Upper lobe of left lung (tissue), 6 donors: ENCODE measurements at regions not wholly inside any gene's neighbourhood (a gene's known extent, or its start where the extent isn't known, plus 50 kb on each side); places are given as distances from the start of the nearest gene placed in this dataset.

ENCODE experiments used
- ATAC-seq, 2 donors: fragments of 200-7000 bp; cut with Tn5 transposase; one replicate each; pipeline ENCODE4 v1.9.1; 2022; ENCODE audit warnings: mild to moderate bottlenecking in 2 of 2, moderate library complexity in 2 of 2; ENCODE audit not compliant: low FRiP score in 2 of 2
- DNase-seq, 2 donors: peaks; one replicate each; pipeline ENCODE4 v3.0.0-alpha.2; 2019 to 2020
- H3K27ac ChIP-seq, 4 donors: fragments of 200-600 bp; sonication (generic); one replicate each; pipeline ENCODE4 v1.5.1; 2016 to 2019
- H3K27me3 ChIP-seq, 4 donors: fragments of 200-600 bp; sonication (generic); one replicate each; pipeline ENCODE4 v1.5.1; 2017 to 2019
- H3K36me3 ChIP-seq, 4 donors: fragments of 200-600 bp; sonication (generic); one replicate each; pipeline ENCODE4 v1.5.1; 2016 to 2019
- H3K4me1 ChIP-seq, 4 donors: fragments of 200-600 bp; sonication (generic); one replicate each; pipeline ENCODE4 v1.5.1; 2018 to 2019
- H3K4me3 ChIP-seq, 4 donors: fragments of 200-600 bp; sonication (generic); one replicate each; pipeline ENCODE4 v1.5.1; 2017 to 2019; ENCODE audit warnings: mild to moderate bottlenecking in 2 of 4, moderate library complexity in 1 of 4
- H3K9me3 ChIP-seq, 4 donors: fragments of 200-600 bp; sonication (generic); one replicate each; pipeline ENCODE4 v1.5.1; 2018 to 2019
- CTCF ChIP-seq, 6 experiments: fragments of 450-650 bp in 4 of 6; fragments of 200-600 bp in 2 of 6; sonication (generic) in 2 of 6; IDR thresholded peaks; one replicate each; pipeline ENCODE4 v1.5.1; 2016 to 2019; ENCODE audit warnings: antibody characterized with exemption in 6 of 6
- EP300 ChIP-seq, 4 donors: sonication (generic); formaldehyde crosslinking; IDR thresholded peaks; one replicate each; pipeline ENCODE4 v1.5.1; 2017; ENCODE audit warnings: antibody characterized with exemption in 4 of 4, control low read depth in 2 of 4
- POLR2A ChIP-seq, 4 donors: fragments of 450-650 bp; IDR thresholded peaks; one replicate each; pipeline ENCODE4 v1.5.1; 2016 to 2017; ENCODE audit warnings: antibody characterized with exemption in 4 of 4, mild to moderate bottlenecking in 2 of 4
- POLR2AphosphoS5 ChIP-seq, 2 donors: sonication (generic); formaldehyde crosslinking; IDR thresholded peaks; one replicate each; pipeline ENCODE4 v1.5.1; 2017; ENCODE audit warnings: antibody characterized with exemption in 2 of 2
- WGBS, 2 donors: methylation state at CpG; one replicate each; pipeline ENCODE4 v1.1.5; 2017 to 2018; 5-methylcytosine and 5-hydroxymethylcytosine counted together
- donor health status: DM: no; HTN: no; CAD: no; lungs with moderate emphysema.
- donor health status: DM: no; HTN: yes; CAD: no; lungs with severe emphysema.

DNA sequence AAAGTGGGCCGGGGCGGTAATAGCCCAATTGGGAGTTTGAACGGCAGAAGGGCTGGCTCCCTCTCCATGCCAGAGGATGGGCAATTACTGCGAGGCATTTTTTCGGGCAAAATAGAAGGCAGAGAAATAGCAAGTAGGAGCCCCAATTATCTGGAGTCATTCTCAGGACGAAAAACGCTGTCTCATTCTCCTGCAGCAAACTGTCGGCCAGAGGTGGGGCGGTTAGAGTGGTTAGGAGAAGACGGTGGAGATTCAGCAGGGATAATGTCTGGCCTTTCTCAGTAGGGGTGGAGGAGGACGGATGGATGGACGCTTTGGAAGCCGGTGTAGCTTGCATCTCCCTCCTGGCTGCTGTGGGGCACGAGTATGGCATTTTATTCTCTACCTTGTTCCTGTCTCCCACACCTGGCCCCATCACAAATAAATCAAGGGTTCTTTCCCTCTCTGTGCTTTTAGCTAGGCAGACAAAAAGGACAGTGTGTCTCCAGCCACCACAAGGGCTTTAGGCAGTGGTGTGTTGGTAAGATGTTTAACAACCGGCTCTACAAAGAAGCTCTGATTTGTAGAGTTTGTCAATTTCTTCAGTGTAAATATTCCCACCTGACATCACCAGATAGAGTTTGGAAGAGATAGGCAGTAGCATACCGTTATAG is 140.5 kb upstream of the LHX5 start:
- H3K4me3 ChIP-seq = no peak overlapping the region
- H3K27me3 ChIP-seq = peaks cover 0 to 13% (median 4%) of the 10 kb centered on the region in 4 donors
- DNase-seq (no peak), ATAC-seq (no peak)
- no peaks in the 10 kb centered on the region for H3K36me3 ChIP-seq
- no peaks in the 10 kb centered on the region for H3K4me1 ChIP-seq
- H3K27ac ChIP-seq = no peak overlapping the region
- no peak for TF ChIP-seq POLR2A (IDR thresholded peaks at IDR 0.05)
- no peak for TF ChIP-seq CTCF (IDR thresholded peaks at IDR 0.05)
- TF ChIP-seq POLR2AphosphoS5 (IDR thresholded peaks at IDR 0.05) = no peak
- TF ChIP-seq EP300 (IDR thresholded peaks at IDR 0.05) = no peak
- no peaks in the 10 kb centered on the region for H3K9me3 ChIP-seq
- WGBS, 2 donors = 34 to 36% methylated on average over 16 of the region's 16 CpGs

DNA sequence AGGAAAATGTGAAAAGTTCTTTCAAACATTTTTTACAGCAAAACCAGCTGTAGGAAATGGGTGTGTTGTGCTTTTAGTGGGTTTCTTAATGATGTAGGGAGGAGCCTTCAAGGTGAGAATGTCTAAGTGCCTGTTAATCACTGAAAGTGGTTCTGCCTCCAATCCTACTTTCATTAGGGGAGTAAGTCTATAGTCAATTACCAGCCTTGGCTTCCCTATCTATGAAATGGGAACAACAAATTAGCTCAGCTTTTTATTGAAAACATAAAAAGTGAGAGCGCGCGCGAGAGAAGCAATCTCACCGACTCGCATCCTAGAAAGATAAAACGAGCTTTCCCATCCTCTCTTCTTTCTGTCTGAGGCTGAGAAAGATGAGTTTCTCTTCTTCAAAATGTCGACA is 140.0 kb upstream of the LHX5 start:
- H3K4me1 ChIP-seq = no peaks in the 10 kb centered on the region
- TF ChIP-seq POLR2AphosphoS5 (IDR thresholded peaks at IDR 0.05) = no peak
- TF ChIP-seq CTCF (IDR thresholded peaks at IDR 0.05) = no peak
- TF ChIP-seq POLR2A (IDR thresholded peaks at IDR 0.05) = no peak
- H3K27ac ChIP-seq = no peak overlapping the region
- no peaks in the 10 kb centered on the region for H3K9me3 ChIP-seq
- 73 to 74% methylated on average over 8 of the region's 8 CpGs for WGBS, 2 donors
- DNase-seq (no peak), ATAC-seq (no peak)
- H3K36me3 ChIP-seq = no peaks in the 10 kb centered on the region
- peaks cover 0 to 13% (median 4%) of the 10 kb centered on the region in 4 donors for H3K27me3 ChIP-seq
- no peak overlapping the region for H3K4me3 ChIP-seq

- no peaks in the 10 kb centered on the region for H3K9me3 ChIP-seq
- H3K4me1 ChIP-seq = no peaks in the 10 kb centered on the region
- 1 to 2% methylated on average over 13 of the region's 13 CpGs for WGBS, 2 donors
- TF ChIP-seq EP300 (IDR thresholded peaks at IDR 0.05) (no peak), POLR2A (IDR thresholded peaks at IDR 0.05) (no peak), CTCF (IDR thresholded peaks at IDR 0.05) (no peak), POLR2AphosphoS5 (IDR thresholded peaks at IDR 0.05) (no peak)
- no peak overlapping the region for H3K4me3 ChIP-seq
- ATAC-seq = no peak
- H3K27ac ChIP-seq = no peak overlapping the region
- DNase-seq = no peak
- peaks cover 0 to 13% (median 4%) of the 10 kb centered on the region in 4 donors for H3K27me3 ChIP-seq
- H3K36me3 ChIP-seq = no peaks in the 10 kb centered on the region
Observed at GRCh38 chr12:113610698-113611097, 139.0 kb upstream of the LHX5 start.

DNA sequence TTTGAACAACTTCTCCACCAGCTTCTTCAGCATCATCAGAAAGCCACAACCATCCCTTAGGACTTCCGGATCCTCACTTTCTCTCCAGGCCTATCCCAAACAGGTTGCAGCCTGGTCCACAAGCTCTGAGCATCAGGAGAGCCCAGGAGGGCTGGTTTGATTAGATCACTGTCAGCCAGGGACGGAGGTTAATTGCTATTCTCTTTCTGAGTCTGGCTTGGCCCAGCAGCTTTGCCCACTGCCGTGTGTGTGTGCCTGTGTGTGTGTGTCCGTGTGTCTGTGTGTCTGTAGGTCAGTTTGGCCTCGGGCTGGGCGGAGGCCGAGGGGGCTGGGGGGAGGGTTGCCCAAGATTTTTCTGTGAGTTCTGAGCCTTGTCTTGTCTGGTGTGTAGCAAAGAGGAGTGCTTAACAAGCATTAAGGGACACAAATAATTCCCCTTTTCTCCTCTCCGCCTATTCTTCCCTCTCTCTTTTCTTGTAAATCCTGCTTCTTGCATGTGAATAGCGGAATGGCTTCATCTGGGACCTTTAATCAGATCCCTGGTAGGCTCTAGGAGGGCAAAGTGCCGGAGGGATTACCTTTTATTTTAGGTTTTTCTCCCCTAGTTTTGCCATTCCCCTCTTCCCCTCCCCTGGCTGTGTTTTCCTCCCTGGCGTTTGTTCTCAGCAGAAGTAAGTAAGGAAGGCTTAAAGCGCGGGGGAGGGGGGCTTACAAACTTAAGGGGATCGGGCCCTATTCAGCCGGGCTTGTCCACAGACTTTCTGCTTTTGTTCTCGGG is 138.2 kb upstream of the LHX5 start:
- Histone ChIP-seq H3K36me3 (no peaks in the 10 kb centered on the region), H3K4me3 (no peak overlapping the region), H3K9me3 (no peaks in the 10 kb centered on the region), H3K4me1 (no peaks in the 10 kb centered on the region), H3K27me3 (peaks cover 0 to 13% (median 4%) of the 10 kb centered on the region in 4 donors), H3K27ac (no peak overlapping the region)
- TF ChIP-seq EP300 (IDR thresholded peaks at IDR 0.05) = no peak
- no peak for TF ChIP-seq POLR2A (IDR thresholded peaks at IDR 0.05)
- no peak for TF ChIP-seq CTCF (IDR thresholded peaks at IDR 0.05)
- no peak for TF ChIP-seq POLR2AphosphoS5 (IDR thresholded peaks at IDR 0.05)
- no peak for DNase-seq
- 7 to 12% methylated on average over 16 of the region's 16 CpGs for WGBS, 2 donors
- no peak for ATAC-seq
